Gastrocnemius medialis (tissue), 4 donors: ENCODE measurements at regions not wholly inside any gene's neighbourhood (a gene's known extent, or its start where the extent isn't known, plus 50 kb on each side); places are given as distances from the start of the nearest gene placed in this dataset.
"Not testable (repeated sequence)": the region's sequence is repeated elsewhere in the genome, so short reads cannot be mapped to it uniquely, and the experiment has no call there.

Experiments used
- CTCF ChIP-seq, 5 experiments: fragments of 450-650 bp in 3 of 5; fragments of 200-600 bp in 2 of 5; sonication (generic) in 2 of 5; IDR thresholded peaks in 4 of 5; conservative IDR thresholded peaks in 1 of 5; 1 replicate in 4 of 5; 2 replicates in 1 of 5; pipeline ENCODE4 v1.5.1; 2016 to 2019; ENCODE audit warnings: antibody characterized with exemption in 5 of 5, mild to moderate bottlenecking in 3 of 5, moderate library complexity in 3 of 5
- POLR2A ChIP-seq, 2 donors: fragments of 450-650 bp; IDR thresholded peaks; one replicate each; pipeline ENCODE4 v1.6.1; 2017; ENCODE audit warnings: antibody characterized with exemption in 2 of 2, mild to moderate bottlenecking in 2 of 2, moderate library complexity in 2 of 2

GRCh38 chr9:97220396-97220795 lies 87.1 kb upstream of the CCDC180 start:
- TF ChIP-seq CTCF (IDR thresholded peaks at IDR 0.05 in 4 of 5, conservative IDR thresholded peaks at IDR 0.05 in 1 of 5); POLR2A (IDR thresholded peaks at IDR 0.05): not testable (repeated sequence)
